B cell (primary cell): ENCODE measurements at regions not wholly inside any gene's neighbourhood (a gene's known extent, or its start where the extent isn't known, plus 50 kb on each side); places are given as distances from the start of the nearest gene placed in this dataset.

Experiments
- ATAC-seq: fragments of 200-7000 bp; cut with Tn5 transposase; one replicate; pipeline ENCODE4 v1.10.0; 2021; ENCODE audit warnings: low read depth, mild to moderate bottlenecking, moderate number of reproducible peaks, moderate library complexity
- CTCF ChIA-PET: fragments of 350-600 bp; sonication (Branson Sonifier 250); formaldehyde crosslinking; loops from one replicate; lab custom pipeline; 2021; ENCODE audit warnings: antibody characterized with exemption, inconsistent platforms; lab: Charles Lee
- POLR2A ChIA-PET: fragments of 350-600 bp; sonication (Branson Sonifier 250); formaldehyde crosslinking; loops from one replicate; lab custom pipeline; 2021; ENCODE audit warnings: antibody characterized with exemption; lab: Charles Lee
- DNase-seq: peaks from one replicate; pipeline ENCODE4 v3.0.0; 2013
- H2AFZ ChIP-seq: 2 replicates; pipeline ENCODE4 v1.6.1; 2012; ENCODE audit warnings: mild to moderate bottlenecking, low read depth, low read length; ENCODE audit not compliant: insufficient read depth, poor library complexity, severe bottlenecking
- H3K27ac ChIP-seq, 2 donors: 1 replicate in 1 of 2; 2 replicates in 1 of 2; pipeline ENCODE4 v1.5.1; 2012 to 2013; ENCODE audit warnings: low read length in 2 of 2, mild to moderate bottlenecking in 2 of 2, moderate library complexity in 1 of 2
- H3K27me3 ChIP-seq, 4 experiments: fragments of 200-600 bp in 1 of 4; sonication (generic) in 1 of 4; replicated peaks in 1 of 4; 1 replicate in 2 of 4; 2 replicates in 2 of 4; pipeline versions ENCODE4 v1.6.1 to v1.7.0; 2013 to 2016; ENCODE audit warnings: low read length in 3 of 4, mild to moderate bottlenecking in 2 of 4, mixed read lengths in 1 of 4, moderate library complexity in 1 of 4; ENCODE audit not compliant: insufficient read depth in 4 of 4, control insufficient read depth in 3 of 4; ENCODE audit errors: control extremely low read depth in 1 of 4
- H3K36me3 ChIP-seq, 2 experiments: replicated peaks in 1 of 2; 1 replicate in 1 of 2; 2 replicates in 1 of 2; pipeline versions ENCODE4 v1.6.1 to v1.7.1; 2013; ENCODE audit warnings: low read length in 1 of 2; ENCODE audit not compliant: insufficient read depth in 2 of 2, control insufficient read depth in 1 of 2; ENCODE audit errors: control extremely low read depth in 1 of 2, extremely low read depth in 1 of 2
- H3K4me1 ChIP-seq, 2 donors: fragments of 200-600 bp in 1 of 2; sonication (generic) in 1 of 2; 1 replicate in 1 of 2; 2 replicates in 1 of 2; pipeline versions ENCODE4 v1.5.1 to v1.6.1; 2013 to 2017; ENCODE audit warnings: low read length in 2 of 2; ENCODE audit not compliant: control insufficient read depth in 2 of 2, insufficient read depth in 2 of 2
- H3K4me2 ChIP-seq: replicated peaks from 2 replicates; pipeline ENCODE3; 2012; ENCODE audit warnings: mild to moderate bottlenecking, low read depth, low read length; ENCODE audit not compliant: poor library complexity, severe bottlenecking
- H3K4me3 ChIP-seq, 5 experiments: fragments of 200-600 bp in 1 of 5; sonication (generic) in 1 of 5; 1 replicate in 3 of 5; 2 replicates in 2 of 5; pipeline versions ENCODE4 v1.5.1 to v1.7.0; 2011 to 2016; ENCODE audit warnings: low read length in 4 of 5, mild to moderate bottlenecking in 4 of 5, low read depth in 2 of 5, control low read depth in 1 of 5, moderate library complexity in 1 of 5; ENCODE audit not compliant: insufficient read depth in 1 of 5; ENCODE audit errors: control extremely low read depth in 1 of 5, extremely low read depth in 1 of 5
- H3K79me2 ChIP-seq: fragments of 200-600 bp; sonication (generic); one replicate; pipeline ENCODE4 v1.6.0; 2016; ENCODE audit warnings: low read length; ENCODE audit not compliant: control insufficient read depth, insufficient read depth
- H3K9ac ChIP-seq: fragments of 200-600 bp; sonication (generic); 2 replicates; pipeline ENCODE4 v1.6.1; 2017; ENCODE audit warnings: mild to moderate bottlenecking, low read length, moderate library complexity
- H3K9me3 ChIP-seq, 3 donors: one replicate each; pipeline versions ENCODE4 v1.6.1 to v1.7.1; 2013; ENCODE audit warnings: low read length in 2 of 3; ENCODE audit not compliant: control insufficient read depth in 2 of 3, insufficient read depth in 1 of 3; ENCODE audit errors: control extremely low read depth in 1 of 3
- H4K20me1 ChIP-seq: 2 replicates; pipeline ENCODE4 v1.6.0; 2012; ENCODE audit warnings: mild to moderate bottlenecking, low read length; ENCODE audit not compliant: insufficient read depth, control insufficient read depth, poor library complexity, severe bottlenecking
- H3K27ac Mint-ChIP-seq: one replicate; pipeline ENCODE4 v1.8.0; 2021; ENCODE audit warnings: mixed read lengths
- H3K27me3 Mint-ChIP-seq: one replicate; pipeline ENCODE4 v1.8.0; 2021; ENCODE audit warnings: mixed read lengths
- H3K4me1 Mint-ChIP-seq: one replicate; pipeline ENCODE4 v1.8.0; 2021; ENCODE audit warnings: mixed read lengths
- H3K4me3 Mint-ChIP-seq: one replicate; pipeline ENCODE4 v1.8.0; 2021; ENCODE audit warnings: mixed read lengths
- H3K9me3 Mint-ChIP-seq: one replicate; pipeline ENCODE4 v1.8.0; 2022; ENCODE audit warnings: mixed read lengths; ENCODE audit not compliant: insufficient read depth
- EZH2 ChIP-seq: IDR thresholded peaks from 2 replicates; pipeline ENCODE4 v1.6.1; 2012; ENCODE audit warnings: borderline replicate concordance, low read depth, mild to moderate bottlenecking, moderate library complexity, low read length; ENCODE audit not compliant: insufficient read depth, poor library complexity, severe bottlenecking
- WGBS: methylation state at CpG from one replicate; pipeline ENCODE4 v1.1.5; 2013; ENCODE audit warnings: missing lambda C conversion rate; ENCODE audit not compliant: insufficient coverage; 5-methylcytosine and 5-hydroxymethylcytosine counted together
- intact Hi-C: fragments of 100-400 bp; cut with micrococcal nuclease; formaldehyde crosslinking; loops from one replicate; pipeline ENCODE4 v1.10.0; 2022
- TF ChIP-seq, protein P1 (sequence below): fragments of 200-600 bp; IDR thresholded peaks from one replicate; pipeline ENCODE4 v1.8.0; 2022; ENCODE audit warnings: antibody characterized with exemption, mild to moderate bottlenecking

DNA sequence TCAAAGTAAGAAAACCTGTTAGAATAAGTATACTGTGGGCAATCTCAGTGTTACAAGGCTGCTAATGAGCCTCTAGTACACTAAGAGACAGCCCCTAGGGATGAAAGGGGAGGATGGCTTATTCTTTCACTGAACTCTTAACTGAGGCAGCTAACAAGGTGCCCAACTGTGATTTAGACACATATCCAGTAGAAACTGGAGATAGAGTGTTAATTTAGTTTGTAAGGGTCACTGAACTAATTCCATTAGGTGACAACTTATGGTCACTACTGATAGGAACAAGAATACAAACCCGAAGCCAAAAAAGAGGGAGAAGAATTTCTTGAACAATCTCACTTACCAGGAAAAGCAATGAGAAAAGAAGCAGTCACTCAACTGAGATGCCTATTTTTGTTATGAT, 1010.6 kb downstream of the PCDH9 start:
- Histone ChIP-seq H3K9ac (no peak overlapping the region), H3K36me3 (no peaks in the 10 kb centered on the region), H3K9me3 (no peaks in the 10 kb centered on the region), H2AFZ (no peak overlapping the region), H3K4me1 (no peaks in the 10 kb centered on the region), H3K4me3 (no peak overlapping the region), H3K27me3 (peaks cover 0 to 2% (median 0%) of the 10 kb centered on the region in 4 experiments), H3K27ac (no peak overlapping the region), H4K20me1 (no peaks in the 10 kb centered on the region), H3K79me2 (no peaks in the 10 kb centered on the region), H3K4me2 (no peak overlapping the region)
- H3K27ac Mint-ChIP-seq: no peak overlapping the region
- WGBS: no CpG with 5 or more reads among the region's 1 CpG
- ATAC-seq (no peak), DNase-seq (no peak)
- H3K9me3 Mint-ChIP-seq: no peaks in the 10 kb centered on the region
- no peaks in the 10 kb centered on the region for H3K4me1 Mint-ChIP-seq
- H3K4me3 Mint-ChIP-seq: no peak overlapping the region
- H3K27me3 Mint-ChIP-seq: no peaks in the 10 kb centered on the region
- CTCF ChIA-PET: no interaction called here
- intact Hi-C loops: no loop called here
- POLR2A ChIA-PET: no interaction called here
- no peak for TF ChIP-seq EZH2
- TF ChIP-seq, protein P1, sequence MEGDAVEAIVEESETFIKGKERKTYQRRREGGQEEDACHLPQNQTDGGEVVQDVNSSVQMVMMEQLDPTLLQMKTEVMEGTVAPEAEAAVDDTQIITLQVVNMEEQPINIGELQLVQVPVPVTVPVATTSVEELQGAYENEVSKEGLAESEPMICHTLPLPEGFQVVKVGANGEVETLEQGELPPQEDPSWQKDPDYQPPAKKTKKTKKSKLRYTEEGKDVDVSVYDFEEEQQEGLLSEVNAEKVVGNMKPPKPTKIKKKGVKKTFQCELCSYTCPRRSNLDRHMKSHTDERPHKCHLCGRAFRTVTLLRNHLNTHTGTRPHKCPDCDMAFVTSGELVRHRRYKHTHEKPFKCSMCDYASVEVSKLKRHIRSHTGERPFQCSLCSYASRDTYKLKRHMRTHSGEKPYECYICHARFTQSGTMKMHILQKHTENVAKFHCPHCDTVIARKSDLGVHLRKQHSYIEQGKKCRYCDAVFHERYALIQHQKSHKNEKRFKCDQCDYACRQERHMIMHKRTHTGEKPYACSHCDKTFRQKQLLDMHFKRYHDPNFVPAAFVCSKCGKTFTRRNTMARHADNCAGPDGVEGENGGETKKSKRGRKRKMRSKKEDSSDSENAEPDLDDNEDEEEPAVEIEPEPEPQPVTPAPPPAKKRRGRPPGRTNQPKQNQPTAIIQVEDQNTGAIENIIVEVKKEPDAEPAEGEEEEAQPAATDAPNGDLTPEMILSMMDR: no peak

DNA sequence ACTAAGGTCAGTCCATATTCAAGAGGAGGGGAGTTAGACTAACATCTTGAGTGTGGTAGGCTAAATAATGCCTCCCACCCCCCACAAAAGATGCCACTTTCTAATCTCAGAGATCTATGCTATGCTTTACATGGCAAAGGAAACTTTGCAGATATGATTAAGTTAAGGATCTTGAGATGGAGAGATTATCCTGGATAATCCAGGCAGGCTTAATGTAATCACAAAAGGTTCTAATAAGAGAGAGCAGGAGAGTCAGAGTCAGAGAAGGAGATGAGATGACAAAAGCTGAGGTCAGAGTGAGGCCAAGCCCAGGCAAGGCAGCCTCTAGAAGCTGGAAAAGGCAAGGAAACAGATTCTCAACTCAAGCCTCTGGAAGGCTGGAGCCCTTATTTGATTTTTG, 1011.6 kb downstream of the PCDH9 start:
- no peak for ATAC-seq
- ChIA-PET CTCF (no interaction called here), POLR2A (no interaction called here)
- Histone ChIP-seq H3K27me3 (peaks cover 0 to 2% (median 0%) of the 10 kb centered on the region in 4 experiments), H4K20me1 (no peaks in the 10 kb centered on the region), H3K27ac (no peak overlapping the region), H3K4me2 (no peak overlapping the region), H2AFZ (no peak overlapping the region), H3K36me3 (no peaks in the 10 kb centered on the region), H3K9ac (no peak overlapping the region), H3K4me3 (no peak overlapping the region), H3K4me1 (no peaks in the 10 kb centered on the region), H3K9me3 (no peaks in the 10 kb centered on the region), H3K79me2 (no peaks in the 10 kb centered on the region)
- Mint-ChIP-seq H3K27me3 (no peaks in the 10 kb centered on the region), H3K4me3 (no peak overlapping the region), H3K27ac (no peak overlapping the region), H3K4me1 (no peaks in the 10 kb centered on the region), H3K9me3 (no peaks in the 10 kb centered on the region)
- TF ChIP-seq EZH2: no peak
- TF ChIP-seq, protein P1: no peak
- intact Hi-C loops: no loop called here
- no peak for DNase-seq
